Transverse colon (tissue), 4 donors: ENCODE measurements at regions not wholly inside any gene's neighbourhood (a gene's known extent, or its start where the extent isn't known, plus 50 kb on each side); places are given as distances from the start of the nearest gene placed in this dataset.

Experiments used
- DNase-seq: peaks from one replicate; pipeline ENCODE4 v3.0.0-alpha.2; 2019
- H3K27ac ChIP-seq, 4 donors: fragments of 200-600 bp; sonication (generic); 2 replicates each; pipeline ENCODE4 v1.5.1; 2016 to 2018; ENCODE audit warnings: inconsistent platforms in 4 of 4
- H3K27me3 ChIP-seq: fragments of 200-600 bp; sonication (generic); 2 replicates; pipeline ENCODE4 v1.5.1; 2017; ENCODE audit warnings: inconsistent platforms
- H3K36me3 ChIP-seq, 4 donors: fragments of 200-600 bp; sonication (generic); 2 replicates each; pipeline ENCODE4 v1.5.1; 2017 to 2019; ENCODE audit warnings: inconsistent platforms in 4 of 4
- H3K4me1 ChIP-seq, 4 donors: fragments of 200-600 bp; sonication (generic); 2 replicates each; pipeline ENCODE4 v1.5.1; 2017 to 2020; ENCODE audit warnings: inconsistent platforms in 4 of 4
- H3K4me3 ChIP-seq, 4 donors: fragments of 200-600 bp; sonication (generic); 1 replicate in 1 of 4; 2 replicates in 3 of 4; pipeline versions ENCODE4 v1.5.1 to v1.6.1; 2017 to 2019; ENCODE audit warnings: inconsistent platforms in 4 of 4
- H3K9me3 ChIP-seq, 2 donors: fragments of 200-600 bp; sonication (generic); 2 replicates each; pipeline ENCODE4 v1.5.1; 2017 to 2019; ENCODE audit warnings: inconsistent platforms in 2 of 2
- EP300 ChIP-seq: sonication (generic); formaldehyde crosslinking; IDR thresholded peaks from one replicate; pipeline ENCODE4 v1.6.1; 2017; ENCODE audit warnings: antibody characterized with exemption, low read depth
- POLR2A ChIP-seq: fragments of 450-650 bp; IDR thresholded peaks from one replicate; pipeline ENCODE4 v1.6.1; 2016; ENCODE audit warnings: antibody characterized with exemption, mild to moderate bottlenecking, moderate library complexity
- POLR2AphosphoS5 ChIP-seq, 3 donors: sonication (generic); formaldehyde crosslinking; IDR thresholded peaks; one replicate each; pipeline ENCODE4 v1.6.1; 2016; ENCODE audit warnings: antibody characterized with exemption in 3 of 3
- WGBS, 2 donors: methylation state at CpG; one replicate each; pipeline ENCODE4 v1.1.5; 2018; ENCODE audit warnings: low coverage in 1 of 2; 5-methylcytosine and 5-hydroxymethylcytosine counted together
- in situ Hi-C, 4 donors: fragments of 200-750 bp; cut with MboI; loops; one replicate each; pipeline versions ENCODE4 v1.15.0 to v1.15.1; 2017; ENCODE audit warnings: low sequenced_read_pairs in 3 of 4, low pct_ligation_motif_present in 1 of 4, low pct_unique_long_range_greater_than_20kb in 1 of 4
- intact Hi-C: fragments of 100-400 bp; cut with DNase I; formaldehyde crosslinking; loops from one replicate; pipeline ENCODE4 v1.15.1; 2023; ENCODE audit warnings: low total_unique reads
- TF ChIP-seq, protein P1 (sequence below), 5 experiments: fragments of 200-600 bp in 3 of 5; fragments of 450-650 bp in 2 of 5; sonication (generic) in 3 of 5; IDR thresholded peaks; 1 replicate in 2 of 5; 2 replicates in 3 of 5; pipeline ENCODE4 v1.5.1; 2016 to 2017; ENCODE audit warnings: antibody characterized with exemption in 5 of 5, inconsistent platforms in 3 of 5, mild to moderate bottlenecking in 2 of 5, moderate library complexity in 1 of 5

DNA sequence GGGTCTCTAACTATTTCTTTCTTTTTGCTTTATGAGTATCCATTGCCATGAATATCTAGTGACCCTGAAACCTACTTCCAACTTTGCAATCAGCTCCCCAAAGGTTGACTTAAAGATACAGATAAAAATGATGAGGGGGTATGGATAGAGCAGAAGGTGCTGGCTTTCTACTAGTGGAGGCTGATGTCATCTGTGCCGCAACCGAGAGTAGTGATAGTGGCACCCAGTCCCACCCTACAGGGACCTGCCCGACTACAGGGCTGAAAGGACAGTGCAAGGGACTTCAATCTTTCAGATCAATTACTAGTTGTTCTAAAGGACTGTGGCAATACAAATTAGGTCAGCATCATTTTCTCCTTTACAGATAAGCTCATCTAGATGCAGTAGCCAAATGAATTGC, 806.0 kb downstream of the VRK1 start:
- no peak overlapping the region for H3K4me3 ChIP-seq
- no peaks in the 10 kb centered on the region for H3K27me3 ChIP-seq
- TF ChIP-seq EP300 (no peak), POLR2A (no peak), POLR2AphosphoS5 (IDR thresholded peaks at IDR 0.05) (no peak)
- H3K36me3 ChIP-seq: no peaks in the 10 kb centered on the region
- H3K27ac ChIP-seq: peak overlapping the region in 1 of 4 donors; percentile 44
- DNase-seq: no peak
- WGBS, 2 donors: 79 to 80% methylated on average over 3 of the region's 3 CpGs
- H3K4me1 ChIP-seq: no peaks in the 10 kb centered on the region
- in situ Hi-C loops: no loop called here
- H3K9me3 ChIP-seq: no peaks in the 10 kb centered on the region
- intact Hi-C loops: no loop called here

DNA sequence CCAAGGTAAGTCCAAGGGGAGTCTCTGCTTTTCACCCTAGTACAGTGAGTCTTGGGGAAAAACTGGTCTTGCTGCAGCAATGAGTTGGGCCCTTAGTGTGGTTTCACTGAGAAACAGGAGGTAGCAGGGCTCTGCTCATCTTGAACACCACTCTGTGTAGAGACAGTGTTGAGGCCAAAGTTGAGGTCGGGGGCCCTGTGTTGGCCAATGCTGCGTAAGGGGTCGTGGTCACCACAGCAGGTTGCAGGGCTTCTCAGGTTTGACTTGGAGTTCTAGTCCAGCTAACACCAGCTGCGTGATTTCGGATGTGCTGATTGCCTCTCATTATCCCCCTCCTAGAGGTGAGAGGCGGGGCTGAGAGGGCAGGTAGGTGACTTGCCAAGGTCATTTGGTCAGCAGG, 807.5 kb downstream of the VRK1 start:
- in situ Hi-C loops (no loop called here), intact Hi-C loops (no loop called here)
- H3K27me3 ChIP-seq: no peaks in the 10 kb centered on the region
- no peak overlapping the region for H3K4me3 ChIP-seq
- no peak for TF ChIP-seq EP300
- TF ChIP-seq POLR2A: no peak
- TF ChIP-seq, protein P1, sequence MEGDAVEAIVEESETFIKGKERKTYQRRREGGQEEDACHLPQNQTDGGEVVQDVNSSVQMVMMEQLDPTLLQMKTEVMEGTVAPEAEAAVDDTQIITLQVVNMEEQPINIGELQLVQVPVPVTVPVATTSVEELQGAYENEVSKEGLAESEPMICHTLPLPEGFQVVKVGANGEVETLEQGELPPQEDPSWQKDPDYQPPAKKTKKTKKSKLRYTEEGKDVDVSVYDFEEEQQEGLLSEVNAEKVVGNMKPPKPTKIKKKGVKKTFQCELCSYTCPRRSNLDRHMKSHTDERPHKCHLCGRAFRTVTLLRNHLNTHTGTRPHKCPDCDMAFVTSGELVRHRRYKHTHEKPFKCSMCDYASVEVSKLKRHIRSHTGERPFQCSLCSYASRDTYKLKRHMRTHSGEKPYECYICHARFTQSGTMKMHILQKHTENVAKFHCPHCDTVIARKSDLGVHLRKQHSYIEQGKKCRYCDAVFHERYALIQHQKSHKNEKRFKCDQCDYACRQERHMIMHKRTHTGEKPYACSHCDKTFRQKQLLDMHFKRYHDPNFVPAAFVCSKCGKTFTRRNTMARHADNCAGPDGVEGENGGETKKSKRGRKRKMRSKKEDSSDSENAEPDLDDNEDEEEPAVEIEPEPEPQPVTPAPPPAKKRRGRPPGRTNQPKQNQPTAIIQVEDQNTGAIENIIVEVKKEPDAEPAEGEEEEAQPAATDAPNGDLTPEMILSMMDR (IDR thresholded peaks at IDR 0.05): no peak
- no peak for TF ChIP-seq POLR2AphosphoS5 (IDR thresholded peaks at IDR 0.05)
- WGBS, 2 donors: 67 to 81% methylated on average over 1 to 6 of the region's 6 CpGs
- H3K36me3 ChIP-seq: no peaks in the 10 kb centered on the region
- no peaks in the 10 kb centered on the region for H3K9me3 ChIP-seq
- DNase-seq: no peak
- no peaks in the 10 kb centered on the region for H3K4me1 ChIP-seq
- H3K27ac ChIP-seq: no peak overlapping the region

DNA sequence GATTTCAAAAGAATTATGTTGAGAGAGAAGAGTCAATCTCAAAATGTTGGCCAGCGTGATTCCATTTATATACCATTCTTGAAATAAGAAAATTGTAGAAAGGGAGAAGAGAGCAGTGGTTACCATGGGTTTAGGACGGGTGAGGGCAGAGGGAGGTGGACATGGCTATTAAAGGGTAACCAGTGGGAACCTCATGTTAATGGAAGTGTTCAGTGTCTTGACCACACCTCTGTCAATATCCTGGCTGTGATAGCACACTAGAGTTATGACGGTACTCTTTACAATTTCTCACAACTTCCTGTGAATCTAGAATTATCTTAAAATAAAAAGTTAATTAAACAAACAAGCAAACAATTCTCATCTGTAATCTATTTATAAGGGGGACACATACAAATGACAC, 821.2 kb downstream of the VRK1 start:
- intact Hi-C loops: no loop called here
- 56 to 62% methylated on average over 3 of the region's 3 CpGs for WGBS, 2 donors
- H3K36me3 ChIP-seq: no peaks in the 10 kb centered on the region
- no peak overlapping the region for H3K27ac ChIP-seq
- H3K4me3 ChIP-seq: no peak overlapping the region
- no peaks in the 10 kb centered on the region for H3K4me1 ChIP-seq
- peaks cover 7 to 16% of the 10 kb centered on the region in 2 donors for H3K9me3 ChIP-seq
- in situ Hi-C loops: no loop called here
- TF ChIP-seq, protein P1 (IDR thresholded peaks at IDR 0.05): no peak
- TF ChIP-seq POLR2AphosphoS5 (IDR thresholded peaks at IDR 0.05): no peak
- no peak for TF ChIP-seq POLR2A
- no peak for TF ChIP-seq EP300
- DNase-seq: no peak
- H3K27me3 ChIP-seq: no peaks in the 10 kb centered on the region

DNA sequence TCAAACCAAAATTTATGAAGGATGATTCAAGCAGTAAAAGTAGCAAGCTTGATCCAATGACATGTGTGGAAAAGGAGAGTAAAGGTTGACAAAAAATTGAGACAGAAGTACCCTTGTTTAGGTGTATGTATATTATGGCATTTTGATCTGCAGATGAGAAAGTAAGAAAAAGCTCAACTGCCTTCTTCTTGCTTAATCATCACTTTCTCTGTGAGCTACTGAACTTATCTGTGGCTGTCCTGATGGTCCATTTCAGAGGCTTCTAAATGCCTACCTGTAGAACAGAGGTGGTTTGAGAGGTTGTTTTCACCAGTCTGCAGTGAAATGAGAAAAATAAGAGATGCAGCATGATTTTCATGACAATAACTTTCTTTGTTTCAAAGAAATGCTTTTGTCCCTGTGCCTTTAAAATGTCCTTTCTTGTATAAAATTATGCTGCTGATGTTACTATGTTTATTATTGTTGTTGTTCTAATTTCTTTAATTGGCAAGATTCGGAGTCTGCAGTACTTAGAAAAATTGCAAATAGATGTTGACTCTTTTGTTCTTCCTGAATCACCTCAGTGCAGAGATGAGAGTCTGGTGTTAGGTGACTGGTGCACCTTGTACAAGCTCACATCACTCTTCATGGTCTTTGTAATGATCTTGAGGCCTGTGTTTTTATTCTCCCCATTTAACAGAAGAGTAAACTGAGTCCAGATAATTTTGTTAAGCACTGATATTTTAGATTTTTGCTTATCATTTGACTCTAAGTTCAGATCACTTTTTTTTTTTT, 821.9 kb downstream of the VRK1 start:
- TF ChIP-seq EP300 (no peak), POLR2A (no peak)
- Histone ChIP-seq H3K4me1 (no peaks in the 10 kb centered on the region), H3K4me3 (no peak overlapping the region), H3K27me3 (no peaks in the 10 kb centered on the region), H3K36me3 (no peaks in the 10 kb centered on the region), H3K27ac (no peak overlapping the region), H3K9me3 (peaks cover 6 to 9% of the 10 kb centered on the region in 2 donors)
- intact Hi-C loops: no loop called here
- in situ Hi-C loops: no loop called here
- no peak for DNase-seq
- WGBS, 2 donors: 57 to 60% methylated on average over 1 of the region's 1 CpG

DNA sequence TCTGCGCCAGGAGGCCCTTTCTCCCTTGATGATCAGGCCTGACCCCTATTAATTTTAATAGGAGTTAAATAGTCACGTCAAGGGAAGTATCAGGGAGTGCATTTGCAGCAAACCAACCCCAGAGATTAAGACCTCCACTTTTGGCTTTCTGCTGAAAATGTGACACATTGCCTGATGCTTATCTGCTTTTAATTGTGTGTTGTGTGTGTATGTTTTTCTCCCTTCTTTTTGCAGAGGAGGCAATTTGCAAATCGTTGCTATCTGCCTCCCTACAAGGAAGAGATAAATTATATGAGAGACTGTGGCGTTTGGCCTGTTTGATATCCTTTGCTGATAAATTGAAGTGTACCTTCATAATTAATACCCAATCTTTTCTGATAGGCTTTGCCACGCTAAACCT, 822.9 kb downstream of the VRK1 start:
- H3K27ac ChIP-seq: peak overlapping the region in 1 of 4 donors; percentile 26
- 49 to 50% methylated on average over 4 to 5 of the region's 5 CpGs for whole genome bisulfite sequencing, 2 donors
- no peak overlapping the region for H3K4me3 ChIP-seq
- no peak for DNase-seq
- H3K27me3 ChIP-seq: no peaks in the 10 kb centered on the region
- H3K36me3 ChIP-seq: no peaks in the 10 kb centered on the region
- TF ChIP-seq, protein P1 (IDR thresholded peaks at IDR 0.05): no peak
- TF ChIP-seq POLR2AphosphoS5 (IDR thresholded peaks at IDR 0.05) (no peak), EP300 (no peak), POLR2A (no peak)
- H3K4me1 ChIP-seq: no peaks in the 10 kb centered on the region
- intact Hi-C loops: no loop called here
- in situ Hi-C loops: no loop called here
- H3K9me3 ChIP-seq: peaks cover 0 to 2% of the 10 kb centered on the region in 2 donors
